GM06990 (cell line): ENCODE measurements at regions not wholly inside any gene's neighbourhood (a gene's known extent, or its start where the extent isn't known, plus 50 kb on each side); places are given as distances from the start of the nearest gene placed in this dataset.

ENCODE experiments used
- DNase-seq: peaks from one replicate; pipeline ENCODE4 v3.0.0-alpha.2; 2011; ENCODE audit not compliant: insufficient read length; ENCODE audit errors: extremely low read depth
- H3K27me3 ChIP-seq: replicated peaks from 2 replicates; pipeline ENCODE4 v1.6.0; 2011; ENCODE audit warnings: low read length; ENCODE audit not compliant: control insufficient read depth, insufficient read depth
- H3K36me3 ChIP-seq: 2 replicates; pipeline ENCODE4 v1.5.1; 2011; ENCODE audit warnings: low read length; ENCODE audit not compliant: control insufficient read depth, insufficient read depth
- H3K4me3 ChIP-seq: replicated peaks from 2 replicates; pipeline ENCODE4 v1.5.1; 2011; ENCODE audit warnings: low read depth, mild to moderate bottlenecking, control low read depth, low read length
- TF ChIP-seq, protein P1 (sequence below): IDR thresholded peaks from 2 replicates; pipeline ENCODE4 v1.5.1; 2011; ENCODE audit warnings: low read length, control low read depth, mild to moderate bottlenecking, inconsistent platforms; ENCODE audit not compliant: insufficient read depth, poor library complexity, severe bottlenecking

GRCh38 chr10:124200011-124200410 is 106.6 kb upstream of the CHST15 start:
- Histone ChIP-seq H3K27me3 (no peaks in the 10 kb centered on the region; the same call in 1 of the 2 replicates), H3K4me3 (no peak overlapping the region), H3K36me3 (no peaks in the 10 kb centered on the region)
- DNase-seq = no peak
- TF ChIP-seq, protein P1, sequence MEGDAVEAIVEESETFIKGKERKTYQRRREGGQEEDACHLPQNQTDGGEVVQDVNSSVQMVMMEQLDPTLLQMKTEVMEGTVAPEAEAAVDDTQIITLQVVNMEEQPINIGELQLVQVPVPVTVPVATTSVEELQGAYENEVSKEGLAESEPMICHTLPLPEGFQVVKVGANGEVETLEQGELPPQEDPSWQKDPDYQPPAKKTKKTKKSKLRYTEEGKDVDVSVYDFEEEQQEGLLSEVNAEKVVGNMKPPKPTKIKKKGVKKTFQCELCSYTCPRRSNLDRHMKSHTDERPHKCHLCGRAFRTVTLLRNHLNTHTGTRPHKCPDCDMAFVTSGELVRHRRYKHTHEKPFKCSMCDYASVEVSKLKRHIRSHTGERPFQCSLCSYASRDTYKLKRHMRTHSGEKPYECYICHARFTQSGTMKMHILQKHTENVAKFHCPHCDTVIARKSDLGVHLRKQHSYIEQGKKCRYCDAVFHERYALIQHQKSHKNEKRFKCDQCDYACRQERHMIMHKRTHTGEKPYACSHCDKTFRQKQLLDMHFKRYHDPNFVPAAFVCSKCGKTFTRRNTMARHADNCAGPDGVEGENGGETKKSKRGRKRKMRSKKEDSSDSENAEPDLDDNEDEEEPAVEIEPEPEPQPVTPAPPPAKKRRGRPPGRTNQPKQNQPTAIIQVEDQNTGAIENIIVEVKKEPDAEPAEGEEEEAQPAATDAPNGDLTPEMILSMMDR = no peak

DNA sequence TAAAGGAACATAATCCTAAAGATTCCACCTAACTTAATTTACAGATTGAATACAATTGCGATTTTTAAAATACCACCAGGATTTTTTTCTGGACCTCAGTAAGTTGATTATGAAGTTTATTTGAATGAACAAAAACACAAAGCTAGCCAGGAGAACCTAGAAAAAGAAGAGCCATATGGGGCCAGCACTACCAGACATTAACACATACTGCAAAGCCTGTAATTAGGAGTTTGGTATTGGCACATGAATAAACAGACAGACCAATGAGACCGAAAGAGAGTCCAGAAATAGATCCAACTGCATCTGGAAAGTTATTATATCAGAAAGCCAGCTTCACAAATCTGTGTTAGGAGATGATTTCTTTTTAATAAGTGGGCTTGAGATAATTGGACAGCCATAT is 105.5 kb upstream of the CHST15 start:
- no peaks in the 10 kb centered on the region for H3K36me3 ChIP-seq
- no peak overlapping the region for H3K4me3 ChIP-seq
- DNase-seq = no peak
- no peaks in the 10 kb centered on the region; the same call in 1 of the 2 replicates for H3K27me3 ChIP-seq
- TF ChIP-seq, protein P1 = no peak

DNA sequence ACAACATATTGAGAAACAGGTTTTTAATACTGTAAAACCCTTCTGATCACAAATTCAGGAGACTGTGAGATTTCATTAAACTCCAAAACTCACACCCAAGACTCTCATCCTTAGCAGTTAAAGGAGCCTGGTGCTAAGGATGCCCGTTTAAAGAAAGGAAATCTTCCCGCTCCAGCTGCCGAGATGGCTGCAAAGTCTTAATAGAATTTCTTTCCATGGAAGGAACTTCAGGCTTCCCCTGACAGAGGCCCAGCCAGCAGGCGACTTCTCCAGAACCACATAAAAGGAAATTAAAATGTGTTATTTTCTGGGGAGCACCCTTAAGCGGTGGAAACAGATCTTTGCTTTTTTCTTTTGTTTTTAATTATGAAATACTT is 104.7 kb upstream of the CHST15 start:
- H3K36me3 ChIP-seq = no peaks in the 10 kb centered on the region
- no peak for DNase-seq
- H3K27me3 ChIP-seq = no peaks in the 10 kb centered on the region; the same call in 1 of the 2 replicates
- H3K4me3 ChIP-seq = no peak overlapping the region
- TF ChIP-seq, protein P1 = no peak

GRCh38 chr10:124197371-124198124 is 104.2 kb upstream of the CHST15 start:
- TF ChIP-seq, protein P1 = no peak
- Histone ChIP-seq H3K27me3 (no peaks in the 10 kb centered on the region; the same call in 1 of the 2 replicates), H3K4me3 (no peak overlapping the region), H3K36me3 (no peaks in the 10 kb centered on the region)
- no peak for DNase-seq

GRCh38 chr10:124196659-124197058 is 103.3 kb upstream of the CHST15 start:
- no peaks in the 10 kb centered on the region; the same call in 1 of the 2 replicates for H3K27me3 ChIP-seq
- no peaks in the 10 kb centered on the region for H3K36me3 ChIP-seq
- no peak overlapping the region for H3K4me3 ChIP-seq
- no peak for DNase-seq
- TF ChIP-seq, protein P1 = no peak
